BJ (cell line): ENCODE measurements at regions not wholly inside any gene's neighbourhood (a gene's known extent, or its start where the extent isn't known, plus 50 kb on each side); places are given as distances from the start of the nearest gene placed in this dataset.
"Not testable (repeated sequence)": the region's sequence is repeated elsewhere in the genome, so short reads cannot be mapped to it uniquely, and the experiment has no call there.

Experiments used
- CTCF ChIA-PET: fragments of 350-600 bp; formaldehyde crosslinking; extraction: SDS; loops from one replicate; lab custom pipeline; 2021; ENCODE audit warnings: antibody characterized with exemption, inconsistent platforms; lab: Yijun Ruan, JAX
- POLR2A ChIA-PET: fragments of 300-600 bp; sonication (Branson Sonifier 250); formaldehyde crosslinking; extraction: SDS; loops from one replicate; lab custom pipeline; 2021; ENCODE audit warnings: antibody characterized with exemption; lab: Charles Lee
- DNase-seq: peaks from one replicate; pipeline ENCODE4 v3.0.0-alpha.2; 2011; ENCODE audit warnings: low read depth
- H3K27me3 ChIP-seq: 2 replicates; pipeline ENCODE4 v1.6.0; 2011; ENCODE audit warnings: low read length; ENCODE audit not compliant: control insufficient read depth, insufficient read depth
- H3K36me3 ChIP-seq: 2 replicates; pipeline ENCODE4 v1.5.1; 2011; ENCODE audit warnings: low read length; ENCODE audit not compliant: control insufficient read depth, insufficient read depth
- H3K4me3 ChIP-seq: 2 replicates; pipeline ENCODE4 v1.5.1; 2011; ENCODE audit warnings: low read depth, mild to moderate bottlenecking, control low read depth, low read length
- TF ChIP-seq, protein P1 (sequence below): IDR thresholded peaks from 2 replicates; pipeline ENCODE4 v1.5.1; 2011; ENCODE audit warnings: low read depth, mild to moderate bottlenecking, control low read depth, inconsistent platforms, low read length, moderate library complexity; ENCODE audit not compliant: insufficient read depth

DNA sequence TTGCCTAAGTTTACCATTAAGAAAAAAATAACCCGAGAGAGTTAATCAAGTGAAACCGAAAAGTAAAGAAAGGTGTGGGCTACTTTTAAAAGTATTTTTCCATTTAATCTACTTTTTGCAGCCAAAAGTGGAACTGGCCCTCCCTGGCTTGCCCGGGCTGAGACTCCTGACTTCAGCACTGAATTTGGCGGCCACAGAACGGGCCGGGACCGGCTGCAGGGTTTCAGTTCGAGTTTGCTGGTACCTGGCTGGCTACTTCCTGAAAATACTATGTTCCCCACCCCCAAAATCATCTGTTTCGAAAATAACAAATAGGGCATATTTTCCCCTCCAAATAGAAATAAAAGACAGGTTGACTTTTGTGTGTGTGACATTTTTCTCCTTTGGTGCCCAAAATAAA, 173.4 kb upstream of the EXOC2 start:
- H3K36me3 ChIP-seq = no peaks in the 10 kb centered on the region
- POLR2A ChIA-PET = no interaction called here
- CTCF ChIA-PET = no interaction called here
- H3K4me3 ChIP-seq = no peak overlapping the region
- no peaks in the 10 kb centered on the region for H3K27me3 ChIP-seq
- TF ChIP-seq, protein P1, sequence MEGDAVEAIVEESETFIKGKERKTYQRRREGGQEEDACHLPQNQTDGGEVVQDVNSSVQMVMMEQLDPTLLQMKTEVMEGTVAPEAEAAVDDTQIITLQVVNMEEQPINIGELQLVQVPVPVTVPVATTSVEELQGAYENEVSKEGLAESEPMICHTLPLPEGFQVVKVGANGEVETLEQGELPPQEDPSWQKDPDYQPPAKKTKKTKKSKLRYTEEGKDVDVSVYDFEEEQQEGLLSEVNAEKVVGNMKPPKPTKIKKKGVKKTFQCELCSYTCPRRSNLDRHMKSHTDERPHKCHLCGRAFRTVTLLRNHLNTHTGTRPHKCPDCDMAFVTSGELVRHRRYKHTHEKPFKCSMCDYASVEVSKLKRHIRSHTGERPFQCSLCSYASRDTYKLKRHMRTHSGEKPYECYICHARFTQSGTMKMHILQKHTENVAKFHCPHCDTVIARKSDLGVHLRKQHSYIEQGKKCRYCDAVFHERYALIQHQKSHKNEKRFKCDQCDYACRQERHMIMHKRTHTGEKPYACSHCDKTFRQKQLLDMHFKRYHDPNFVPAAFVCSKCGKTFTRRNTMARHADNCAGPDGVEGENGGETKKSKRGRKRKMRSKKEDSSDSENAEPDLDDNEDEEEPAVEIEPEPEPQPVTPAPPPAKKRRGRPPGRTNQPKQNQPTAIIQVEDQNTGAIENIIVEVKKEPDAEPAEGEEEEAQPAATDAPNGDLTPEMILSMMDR = no peak
- no peak for DNase-seq

DNA sequence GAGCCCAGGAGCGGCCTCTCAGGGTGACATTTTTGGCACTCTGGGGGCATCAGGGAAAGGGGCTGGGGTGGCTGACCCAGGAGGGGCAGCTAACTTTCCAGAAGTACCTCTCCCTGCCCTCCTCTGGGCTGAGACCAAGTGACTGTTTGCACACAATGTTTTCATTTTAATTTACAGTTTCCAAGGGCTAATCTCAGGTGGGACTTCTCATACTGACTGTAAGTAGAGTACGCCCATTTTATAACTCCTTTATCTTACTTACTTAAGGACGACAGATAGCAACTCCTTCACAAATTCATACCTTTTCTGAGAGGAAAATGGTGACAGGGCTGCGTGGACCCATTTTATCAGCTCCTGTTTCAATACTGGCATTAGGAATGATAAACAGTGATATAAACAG, 172.9 kb upstream of the EXOC2 start:
- TF ChIP-seq, protein P1 = no peak
- Histone ChIP-seq H3K4me3 (no peak overlapping the region), H3K36me3 (no peaks in the 10 kb centered on the region), H3K27me3 (no peaks in the 10 kb centered on the region)
- POLR2A ChIA-PET = no interaction called here
- CTCF ChIA-PET = no interaction called here
- no peak for DNase-seq

DNA sequence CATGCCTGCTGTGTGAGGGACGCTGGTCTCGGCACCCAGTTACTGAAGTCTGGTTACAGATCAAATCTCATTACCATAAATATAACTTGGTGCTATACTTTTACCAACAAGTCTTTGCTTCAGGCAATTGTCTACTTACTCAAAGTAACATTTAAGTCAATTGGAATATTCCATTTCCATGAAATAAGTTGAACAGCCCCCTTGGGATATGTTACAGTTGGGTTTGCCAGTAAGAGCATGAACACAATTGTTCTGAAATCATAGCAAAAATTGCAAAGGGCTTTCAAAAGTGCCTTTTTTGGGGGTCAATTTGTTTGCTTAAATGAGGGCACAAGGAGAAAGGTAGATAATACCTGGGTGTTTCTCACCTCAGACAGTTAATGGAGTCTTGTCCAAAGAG, 170.9 kb upstream of the EXOC2 start:
- no peaks in the 10 kb centered on the region for H3K27me3 ChIP-seq
- no peaks in the 10 kb centered on the region for H3K36me3 ChIP-seq
- TF ChIP-seq, protein P1 = no peak
- ChIA-PET CTCF (interaction anchor here (0.6 kb wide), 1 partner anchor 15 kb away, joined by 3 read pairs; no protein-coding TSS in a partner anchor), POLR2A (no interaction called here)
- DNase-seq = no peak
- no peak overlapping the region for H3K4me3 ChIP-seq

DNA sequence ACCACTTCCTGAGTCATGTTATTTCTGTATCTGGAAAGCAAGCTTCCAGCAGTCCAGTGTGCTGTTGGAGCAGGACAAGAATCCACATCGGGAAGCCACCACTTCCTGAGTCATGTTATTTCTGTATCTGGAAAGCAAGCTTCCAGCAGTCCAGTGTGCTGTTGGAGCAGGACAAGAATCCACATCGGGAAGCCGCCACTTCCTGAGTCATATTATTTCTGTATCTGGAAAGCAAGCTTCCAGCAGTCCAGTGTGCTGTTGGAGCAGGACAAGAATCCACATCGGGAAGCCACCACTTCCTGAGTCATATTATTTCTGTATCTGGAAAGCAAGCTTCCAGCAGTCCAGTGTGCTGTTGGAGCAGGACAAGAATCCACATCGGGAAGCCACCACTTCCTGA, 170.2 kb upstream of the EXOC2 start:
- CTCF ChIA-PET, H3K27me3 ChIP-seq, H3K4me3 ChIP-seq, DNase-seq, POLR2A ChIA-PET, H3K36me3 ChIP-seq: not testable (repeated sequence)

DNA sequence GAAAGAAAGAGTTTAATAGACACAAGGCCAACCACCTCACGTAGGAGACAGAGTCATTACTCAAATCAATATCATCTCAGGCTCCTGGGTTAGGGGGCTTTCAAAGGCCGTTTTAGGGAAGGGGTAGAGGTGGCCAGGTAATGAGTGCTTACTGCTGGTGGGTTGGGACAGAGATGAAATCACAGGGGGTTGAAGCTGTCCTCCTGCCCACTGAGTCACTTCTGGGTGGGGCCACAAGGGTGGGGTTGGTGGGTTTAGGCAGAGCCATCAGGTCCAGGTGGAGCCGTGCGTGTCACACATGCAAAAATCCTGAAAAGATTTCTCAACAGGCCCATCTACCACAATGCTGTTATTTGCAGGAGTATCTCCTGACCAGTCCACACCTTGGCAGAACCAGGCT, 167.0 kb upstream of the EXOC2 start:
- no peaks in the 10 kb centered on the region for H3K27me3 ChIP-seq
- DNase-seq = no peak
- no peak overlapping the region for H3K4me3 ChIP-seq
- TF ChIP-seq, protein P1 = no peak
- ChIA-PET CTCF (no interaction called here), POLR2A (no interaction called here)
- H3K36me3 ChIP-seq = no peaks in the 10 kb centered on the region
